GM20000 (cell line): ENCODE measurements at regions not wholly inside any gene's neighbourhood (a gene's known extent, or its start where the extent isn't known, plus 50 kb on each side); places are given as distances from the start of the nearest gene placed in this dataset.

Experiments
- DNase-seq: peaks from one replicate; pipeline ENCODE4 v3.0.0; 2012; ENCODE audit warnings: low spot score
- TF ChIP-seq, protein P1 (sequence below): IDR thresholded peaks from 2 replicates; pipeline ENCODE4 v1.5.1; 2012; ENCODE audit warnings: mild to moderate bottlenecking, control low read depth; ENCODE audit errors: extremely low read depth, missing control alignments

- TF ChIP-seq, protein P1, sequence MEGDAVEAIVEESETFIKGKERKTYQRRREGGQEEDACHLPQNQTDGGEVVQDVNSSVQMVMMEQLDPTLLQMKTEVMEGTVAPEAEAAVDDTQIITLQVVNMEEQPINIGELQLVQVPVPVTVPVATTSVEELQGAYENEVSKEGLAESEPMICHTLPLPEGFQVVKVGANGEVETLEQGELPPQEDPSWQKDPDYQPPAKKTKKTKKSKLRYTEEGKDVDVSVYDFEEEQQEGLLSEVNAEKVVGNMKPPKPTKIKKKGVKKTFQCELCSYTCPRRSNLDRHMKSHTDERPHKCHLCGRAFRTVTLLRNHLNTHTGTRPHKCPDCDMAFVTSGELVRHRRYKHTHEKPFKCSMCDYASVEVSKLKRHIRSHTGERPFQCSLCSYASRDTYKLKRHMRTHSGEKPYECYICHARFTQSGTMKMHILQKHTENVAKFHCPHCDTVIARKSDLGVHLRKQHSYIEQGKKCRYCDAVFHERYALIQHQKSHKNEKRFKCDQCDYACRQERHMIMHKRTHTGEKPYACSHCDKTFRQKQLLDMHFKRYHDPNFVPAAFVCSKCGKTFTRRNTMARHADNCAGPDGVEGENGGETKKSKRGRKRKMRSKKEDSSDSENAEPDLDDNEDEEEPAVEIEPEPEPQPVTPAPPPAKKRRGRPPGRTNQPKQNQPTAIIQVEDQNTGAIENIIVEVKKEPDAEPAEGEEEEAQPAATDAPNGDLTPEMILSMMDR, result no peak
- DNase-seq, result no peak
Measured at GRCh38 chr10:55144001-55144400, 343.0 kb upstream of the PCDH15 start.

- TF ChIP-seq, protein P1, result no peak
- DNase-seq, result no peak
Measured at GRCh38 chr10:55141892-55142291, 340.9 kb upstream of the PCDH15 start.

DNA sequence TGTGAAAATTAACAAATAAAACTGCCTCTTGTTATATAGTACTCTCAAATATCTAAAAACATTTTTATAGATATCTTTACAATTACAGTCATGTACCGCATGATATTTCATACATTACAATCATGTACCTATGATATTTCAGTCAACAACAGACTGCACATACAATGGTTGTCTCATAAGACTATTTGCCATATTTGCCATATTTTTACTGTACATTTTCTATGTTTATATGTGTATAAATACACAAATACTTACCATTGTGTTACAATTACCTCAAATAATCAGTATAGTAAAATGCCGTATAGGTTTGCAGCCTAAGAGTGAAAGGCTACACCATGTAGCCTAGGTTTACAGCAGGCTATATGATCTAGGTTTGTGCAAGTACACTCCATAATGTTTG lies 336.0 kb upstream of the PCDH15 start:
- no peak for DNase-seq
- TF ChIP-seq, protein P1, result no peak

- no peak for DNase-seq
- TF ChIP-seq, protein P1, result no peak
Measured at GRCh38 chr10:55104738-55105137, 303.7 kb upstream of the PCDH15 start.

GRCh38 chr10:55098452-55098851 lies 297.4 kb upstream of the PCDH15 start:
- no peak for DNase-seq
- TF ChIP-seq, protein P1, result no peak

DNA sequence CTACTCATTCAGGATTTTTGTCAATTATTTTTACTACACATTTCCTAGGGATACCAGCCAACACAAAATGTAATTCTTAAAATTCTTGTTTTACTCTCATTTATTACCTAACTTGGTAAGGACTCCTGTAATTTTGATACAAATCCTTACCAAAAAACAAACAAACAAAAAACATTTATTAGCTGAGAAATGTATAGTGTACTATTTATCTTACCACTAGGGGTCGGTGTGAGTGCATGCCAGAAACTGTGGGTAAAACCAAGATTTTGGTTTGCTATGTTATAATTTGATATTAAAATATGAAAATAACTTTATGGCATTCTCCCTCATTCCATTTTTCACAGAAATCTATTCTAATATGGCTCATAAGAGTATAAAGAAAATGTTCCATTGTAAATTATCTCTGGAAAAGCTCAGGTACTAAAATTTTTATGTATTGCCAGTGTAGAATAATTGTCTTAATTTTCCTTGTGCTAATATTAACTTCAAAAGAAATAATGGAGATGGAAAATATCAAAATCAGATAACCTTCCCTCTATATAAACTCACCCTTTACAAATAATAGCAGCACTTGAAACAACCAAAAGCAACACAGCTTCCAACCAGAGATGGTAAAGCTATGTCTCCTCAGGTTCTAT lies 290.8 kb upstream of the PCDH15 start:
- TF ChIP-seq, protein P1, result peak; percentile 38
- DNase-seq, result peak; percentile 3

DNA sequence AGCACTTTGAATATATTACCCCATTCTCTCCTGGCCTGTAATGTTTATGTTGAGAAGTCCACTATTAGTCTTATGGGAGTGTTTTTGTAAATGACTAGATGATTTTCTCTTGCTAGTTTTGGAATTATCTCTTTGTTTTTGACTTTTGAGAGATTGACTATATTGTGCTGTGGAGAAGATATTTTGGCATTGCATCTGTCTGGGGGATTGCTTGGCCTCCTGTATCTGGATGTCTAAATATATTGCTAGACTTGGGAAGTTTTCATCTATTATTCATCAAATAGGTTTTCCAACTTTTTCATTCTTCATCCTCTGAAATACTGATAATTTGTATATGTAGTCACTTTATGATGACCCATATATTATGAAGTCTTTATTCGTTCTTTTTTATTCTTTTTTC lies 277.1 kb upstream of the PCDH15 start:
- TF ChIP-seq, protein P1, result no peak
- DNase-seq, result no peak
